PC-9 (cell line): ENCODE measurements at regions not wholly inside any gene's neighbourhood (a gene's known extent, or its start where the extent isn't known, plus 50 kb on each side); places are given as distances from the start of the nearest gene placed in this dataset.

Experiments
- BruUV-seq: library from RNA; stranded (reverse); fragments of 400-500 nt; replicated peaks from 2 replicates; lab custom pipeline; 2021; lab: Mats Ljungman, UMichigan
- CTCF ChIA-PET: fragments of 300-600 bp; sonication (Branson Sonifier 250); formaldehyde crosslinking; loops from one replicate; lab custom pipeline; 2022; ENCODE audit warnings: antibody characterized with exemption; lab: Charles Lee
- POLR2A ChIA-PET: fragments of 300-600 bp; sonication (Branson Sonifier 250); formaldehyde crosslinking; loops from one replicate; lab custom pipeline; 2022; ENCODE audit warnings: antibody characterized with exemption; ENCODE audit not compliant: unreplicated experiment; lab: Charles Lee
- DNase-seq, 2 experiments: peaks; one replicate each; pipeline versions ENCODE4 v3.0.0 to v3.0.0-alpha.2; 2015 to 2022; ENCODE audit warnings: mixed read lengths in 1 of 2
- H2AFZ ChIP-seq: fragments of 200-600 bp; sonication (generic); 2 replicates; pipeline ENCODE4 v1.8.1; 2017; ENCODE audit warnings: antibody characterized with exemption
- H3F3A ChIP-seq: fragments of 200-600 bp; sonication (generic); 2 replicates; pipeline ENCODE4 v1.8.1; 2017; ENCODE audit warnings: antibody characterized with exemption, mild to moderate bottlenecking, low read depth; ENCODE audit not compliant: insufficient read depth
- H3K27ac ChIP-seq: fragments of 200-600 bp; sonication (generic); 2 replicates; pipeline ENCODE4 v1.6.1; 2016; ENCODE audit warnings: mixed run types
- H3K27me3 ChIP-seq: fragments of 200-600 bp; sonication (generic); 2 replicates; pipeline ENCODE4 v1.6.1; 2016; ENCODE audit warnings: low read depth, mixed run types; ENCODE audit not compliant: insufficient read depth
- H3K36me3 ChIP-seq: fragments of 200-600 bp; sonication (generic); 2 replicates; pipeline ENCODE4 v1.6.1; 2016; ENCODE audit warnings: low read depth, mixed run types
- H3K4me1 ChIP-seq: fragments of 200-600 bp; sonication (generic); replicated peaks from 2 replicates; pipeline ENCODE4 v1.6.1; 2016; ENCODE audit warnings: mixed run types; ENCODE audit not compliant: insufficient read depth
- H3K4me2 ChIP-seq: fragments of 200-600 bp; sonication (generic); 2 replicates; pipeline ENCODE4 v1.6.1; 2017; ENCODE audit warnings: mixed run types
- H3K4me3 ChIP-seq: fragments of 200-600 bp; sonication (generic); 2 replicates; pipeline ENCODE4 v1.6.1; 2016; ENCODE audit warnings: mixed run types
- H3K79me2 ChIP-seq: fragments of 200-600 bp; sonication (generic); 2 replicates; pipeline ENCODE4 v1.6.1; 2017; ENCODE audit warnings: low read depth, mixed run types
- H3K9me2 ChIP-seq: fragments of 200-600 bp; sonication (generic); 2 replicates; pipeline ENCODE4 v1.8.1; 2017; ENCODE audit warnings: mild to moderate bottlenecking; ENCODE audit not compliant: insufficient read depth
- H3K9me3 ChIP-seq: fragments of 200-600 bp; sonication (generic); 2 replicates; pipeline ENCODE4 v1.8.1; 2016; ENCODE audit warnings: low read depth; ENCODE audit not compliant: insufficient read depth
- H4K20me1 ChIP-seq: fragments of 200-600 bp; sonication (generic); 2 replicates; pipeline ENCODE4 v1.8.1; 2017; ENCODE audit not compliant: insufficient read depth
- CTCF ChIP-seq: fragments of 200-600 bp; sonication (generic); conservative IDR thresholded peaks from 2 replicates; pipeline ENCODE4 v1.6.1; 2017; ENCODE audit warnings: mixed run types, antibody characterized with exemption, mild to moderate bottlenecking, moderate library complexity
- EZH2 ChIP-seq: fragments of 200-600 bp; sonication (generic); IDR thresholded peaks from 2 replicates; pipeline ENCODE4 v1.8.0; 2017; ENCODE audit warnings: antibody characterized with exemption, low read depth
- intact Hi-C: fragments of 100-400 bp; cut with micrococcal nuclease; formaldehyde crosslinking; loops from one replicate; pipeline ENCODE4 v1.10.0; 2022; ENCODE audit not compliant: unreplicated experiment

- POLR2A ChIA-PET, result no interaction called here
- CTCF ChIA-PET, result no interaction called here
- intact Hi-C loops, result loop anchor here (2.0 to 5.0 kb wide), 3 partner anchors 56 to 219 kb away; no protein-coding TSS in a partner anchor
Observed at GRCh38 chr12:124508381-124509079, 58.9 kb downstream of the NCOR2 start.

GRCh38 chr12:124507188-124508109, 60.0 kb downstream of the NCOR2 start:
- no TSS peak for BruUV-seq
- no peak overlapping the region for H3K27ac ChIP-seq
- no peak overlapping the region for H2AFZ ChIP-seq
- H3K9me3 ChIP-seq, result no peaks in the 10 kb centered on the region
- H3K4me3 ChIP-seq, result no peak overlapping the region
- H3K4me1 ChIP-seq, result peaks cover 43% of the 10 kb centered on the region
- H3F3A ChIP-seq, result peaks cover 43% of the 10 kb centered on the region
- H3K9me2 ChIP-seq, result no peaks in the 10 kb centered on the region
- peaks cover 89% of the 10 kb centered on the region for H3K79me2 ChIP-seq
- no peak overlapping the region for H3K4me2 ChIP-seq
- H4K20me1 ChIP-seq, result peaks cover 69% of the 10 kb centered on the region
- TF ChIP-seq CTCF, result no peak
- TF ChIP-seq EZH2, result no peak
- H3K36me3 ChIP-seq, result no peaks in the 10 kb centered on the region
- POLR2A ChIA-PET, result no interaction called here
- no peak for DNase-seq
- CTCF ChIA-PET, result no interaction called here
- intact Hi-C loops, result loop anchor here (2.0 to 5.0 kb wide), 3 partner anchors 55 to 220 kb away; no protein-coding TSS in a partner anchor
- H3K27me3 ChIP-seq, result no peaks in the 10 kb centered on the region

More at GRCh38 chr12:124508381-124509079, 58.9 kb downstream of the NCOR2 start:
- no peak; the same call in 1 of the 2 replicates for TF ChIP-seq CTCF
- H3K79me2 ChIP-seq, result peaks cover 89% of the 10 kb centered on the region
- H3K36me3 ChIP-seq, result no peaks in the 10 kb centered on the region
- H3K4me2 ChIP-seq, result peak overlapping the region; percentile 65
- peaks cover 52% of the 10 kb centered on the region for H3F3A ChIP-seq
- peaks cover 65% of the 10 kb centered on the region for H4K20me1 ChIP-seq
- H3K27ac ChIP-seq, result 0 out of 2 replicates have a peak overlapping the region, but pooled peaks have one; percentile 66
- H3K9me2 ChIP-seq, result no peaks in the 10 kb centered on the region
- no TSS peak for BruUV-seq
- no peak overlapping the region for H3K4me3 ChIP-seq
- peaks cover 54% of the 10 kb centered on the region for H3K4me1 ChIP-seq
- H3K9me3 ChIP-seq, result no peaks in the 10 kb centered on the region
- H2AFZ ChIP-seq, result no peak overlapping the region
- DNase-seq, result peak in 1 of 2 experiments; percentile 45
- H3K27me3 ChIP-seq, result no peaks in the 10 kb centered on the region

GRCh38 chr12:124506832-124507153, 60.6 kb downstream of the NCOR2 start:
- Histone ChIP-seq H3K9me2 (no peaks in the 10 kb centered on the region), H3K79me2 (peaks cover 89% of the 10 kb centered on the region), H3K9me3 (no peaks in the 10 kb centered on the region), H3K4me1 (peaks cover 37% of the 10 kb centered on the region), H4K20me1 (peaks cover 70% of the 10 kb centered on the region), H2AFZ (no peak overlapping the region), H3K36me3 (no peaks in the 10 kb centered on the region), H3K27ac (no peak overlapping the region), H3K27me3 (no peaks in the 10 kb centered on the region), H3K4me2 (no peak overlapping the region), H3F3A (peaks cover 36% of the 10 kb centered on the region), H3K4me3 (no peak overlapping the region)
- DNase-seq, result no peak
- no TSS peak for BruUV-seq
- TF ChIP-seq EZH2 (no peak), CTCF (no peak)
- CTCF ChIA-PET, result no interaction called here
- POLR2A ChIA-PET, result no interaction called here
- intact Hi-C loops, result loop anchor here (5.0 kb wide), 1 partner anchor 221 kb away; no protein-coding TSS in a partner anchor
